H1 (cell line): ENCODE measurements at regions not wholly inside any gene's neighbourhood (a gene's known extent, or its start where the extent isn't known, plus 50 kb on each side); places are given as distances from the start of the nearest gene placed in this dataset.

Experiments
- CTCF ChIA-PET: fragments of 300-600 bp; sonication (Branson Sonifier 250); formaldehyde crosslinking; loops from one replicate; lab custom pipeline; 2021; ENCODE audit not compliant: partially characterized antibody; lab: Charles Lee
- POLR2A ChIA-PET: fragments of 300-600 bp; sonication (Branson Sonifier 250); formaldehyde crosslinking; loops from one replicate; lab custom pipeline; 2021; ENCODE audit warnings: inconsistent platforms; ENCODE audit not compliant: partially characterized antibody; lab: Charles Lee
- DNase-seq, 2 experiments: peaks; one replicate each; pipeline versions ENCODE4 v3.0.0 to v3.0.0-alpha.2; 2010 to 2022; ENCODE audit warnings: low spot score in 2 of 2, low read depth in 1 of 2, mixed read lengths in 1 of 2
- FAIRE-seq: peaks from 2 replicates; lab custom pipeline; 2011; peaks lifted over from hg19 to GRCh38; lab: Jason Lieb, UNC
- H2AFZ ChIP-seq: 2 replicates; pipeline ENCODE4 v1.8.1; 2012; ENCODE audit warnings: low read length, inconsistent platforms
- H2AK5ac ChIP-seq: 2 replicates; pipeline ENCODE4 v1.6.1; 2013; ENCODE audit warnings: low read depth, low read length
- H2BK120ac ChIP-seq: replicated peaks from 2 replicates; pipeline ENCODE3; 2013; ENCODE audit warnings: low read depth, low read length, inconsistent platforms
- H2BK12ac ChIP-seq: 2 replicates; pipeline ENCODE4 v1.6.1; 2013; ENCODE audit warnings: low read depth, low read length
- H2BK15ac ChIP-seq: 2 replicates; pipeline ENCODE4 v1.6.1; 2013; ENCODE audit warnings: low read length
- H2BK20ac ChIP-seq: 2 replicates; pipeline ENCODE4 v1.6.1; 2013; ENCODE audit warnings: low read length
- H2BK5ac ChIP-seq: 2 replicates; pipeline ENCODE4 v1.6.1; 2013; ENCODE audit warnings: low read depth, low read length
- H3K14ac ChIP-seq: 2 replicates; pipeline ENCODE4 v1.6.1; 2013; ENCODE audit warnings: inconsistent platforms; ENCODE audit not compliant: insufficient read length
- H3K18ac ChIP-seq: 2 replicates; pipeline ENCODE4 v1.6.1; 2013; ENCODE audit warnings: low read length; ENCODE audit errors: extremely low read depth
- H3K23ac ChIP-seq: 2 replicates; pipeline ENCODE4 v1.6.1; 2013; ENCODE audit warnings: inconsistent platforms; ENCODE audit not compliant: insufficient read length
- H3K23me2 ChIP-seq: 2 replicates; pipeline ENCODE4 v1.6.1; 2013; ENCODE audit warnings: low read depth, low read length
- H3K27ac ChIP-seq: 2 replicates; pipeline ENCODE4 v1.6.1; 2011; ENCODE audit warnings: low read depth, low read length, inconsistent platforms
- H3K27me3 ChIP-seq, 4 experiments: replicated peaks in 1 of 4; 1 replicate in 1 of 4; 2 replicates in 3 of 4; pipeline versions ENCODE4 v1.6.1 to v1.8.1; 2011 to 2013; ENCODE audit warnings: low read length in 3 of 4, mild to moderate bottlenecking in 3 of 4, inconsistent platforms in 2 of 4, mixed read lengths in 2 of 4, moderate library complexity in 1 of 4; ENCODE audit not compliant: control insufficient read depth in 3 of 4, insufficient read depth in 3 of 4; ENCODE audit errors: extremely low read depth in 1 of 4
- H3K36me3 ChIP-seq, 4 experiments: 2 replicates each; pipeline versions ENCODE4 v1.6.1 to v1.8.1; 2011 to 2013; ENCODE audit warnings: mild to moderate bottlenecking in 4 of 4, low read length in 3 of 4, moderate library complexity in 2 of 4, control low read depth in 1 of 4, inconsistent platforms in 1 of 4; ENCODE audit not compliant: insufficient read depth in 4 of 4, control insufficient read depth in 2 of 4
- H3K4ac ChIP-seq: replicated peaks from 2 replicates; pipeline ENCODE3; 2013; ENCODE audit warnings: low read length, low read depth, mixed read lengths, inconsistent platforms; ENCODE audit not compliant: insufficient read length
- H3K4me1 ChIP-seq, 4 experiments: replicated peaks in 1 of 4; 1 replicate in 1 of 4; 2 replicates in 3 of 4; pipeline versions ENCODE4 v1.6.1 to v1.8.1; 2011 to 2013; ENCODE audit warnings: low read length in 3 of 4, inconsistent platforms in 2 of 4, mixed read lengths in 1 of 4; ENCODE audit not compliant: insufficient read depth in 4 of 4, control insufficient read depth in 3 of 4
- H3K4me2 ChIP-seq, 2 experiments: 2 replicates each; pipeline versions ENCODE4 v1.6.1 to v1.8.1; 2011 to 2013; ENCODE audit warnings: low read depth in 2 of 2, low read length in 2 of 2, control low read depth in 1 of 2, inconsistent platforms in 1 of 2, mild to moderate bottlenecking in 1 of 2; ENCODE audit not compliant: insufficient read depth in 1 of 2
- H3K4me3 ChIP-seq, 4 experiments: fragments of 200-600, 300-600 bp in 1 of 4; sonication (generic), shearing (Covaris generic), sonication (Bioruptor Twin) in 1 of 4; 2 replicates each; pipeline versions ENCODE4 v1.5.1 to v1.8.1; 2011 to 2016; ENCODE audit warnings: low read length in 4 of 4, low read depth in 3 of 4, control low read depth in 2 of 4, inconsistent platforms in 2 of 4, mild to moderate bottlenecking in 2 of 4, mixed read lengths in 1 of 4, moderate library complexity in 1 of 4; ENCODE audit not compliant: insufficient read depth in 2 of 4; ENCODE audit errors: extremely low read depth in 1 of 4
- H3K56ac ChIP-seq: replicated peaks from 2 replicates; pipeline ENCODE3; 2013; ENCODE audit warnings: low read depth, mild to moderate bottlenecking, mixed read lengths, low read length, inconsistent platforms; ENCODE audit not compliant: insufficient read length
- H3K79me1 ChIP-seq: 2 replicates; pipeline ENCODE4 v1.6.1; 2013; ENCODE audit warnings: low read depth, low read length, control low read depth
- H3K79me2 ChIP-seq, 2 experiments: 2 replicates each; pipeline versions ENCODE4 v1.6.1 to v1.8.1; 2012 to 2013; ENCODE audit warnings: low read length in 2 of 2, mild to moderate bottlenecking in 2 of 2, inconsistent platforms in 1 of 2; ENCODE audit not compliant: insufficient read depth in 2 of 2, control insufficient read depth in 1 of 2
- H3K9ac ChIP-seq, 4 experiments: replicated peaks in 1 of 4; 1 replicate in 1 of 4; 2 replicates in 3 of 4; pipeline versions ENCODE4 v1.6.1 to v1.8.1; 2011 to 2013; ENCODE audit warnings: low read depth in 3 of 4, low read length in 3 of 4, control low read depth in 2 of 4, mild to moderate bottlenecking in 2 of 4, moderate library complexity in 2 of 4, inconsistent platforms in 1 of 4; ENCODE audit errors: extremely low read depth in 1 of 4
- H3K9me3 ChIP-seq, 2 experiments: 2 replicates each; pipeline versions ENCODE4 v1.6.1 to v1.8.1; 2012 to 2013; ENCODE audit warnings: mild to moderate bottlenecking in 2 of 2, moderate library complexity in 2 of 2, control low read depth in 1 of 2, inconsistent platforms in 1 of 2, low read depth in 1 of 2, low read length in 1 of 2, mixed read lengths in 1 of 2; ENCODE audit not compliant: insufficient read depth in 2 of 2
- H4K20me1 ChIP-seq, 2 experiments: replicated peaks in 1 of 2; 2 replicates each; pipeline versions ENCODE3 to v1.8.1; 2011 to 2013; ENCODE audit warnings: inconsistent platforms in 2 of 2, low read length in 2 of 2, mild to moderate bottlenecking in 1 of 2; ENCODE audit not compliant: insufficient read depth in 2 of 2, control insufficient read depth in 1 of 2
- H4K5ac ChIP-seq: 2 replicates; pipeline ENCODE4 v1.6.1; 2013; ENCODE audit warnings: low read length, low read depth, mixed read lengths, inconsistent platforms; ENCODE audit not compliant: insufficient read length
- H4K8ac ChIP-seq: 2 replicates; pipeline ENCODE4 v1.8.0; 2013; ENCODE audit warnings: mild to moderate bottlenecking, moderate library complexity, low read length, inconsistent platforms; ENCODE audit not compliant: insufficient read depth; ENCODE audit errors: extremely low read depth
- H4K91ac ChIP-seq: replicated peaks from 2 replicates; pipeline ENCODE3; 2013; ENCODE audit warnings: low read length, mixed read lengths, inconsistent platforms; ENCODE audit not compliant: insufficient read length
- BRCA1 ChIP-seq: IDR thresholded peaks from 2 replicates; pipeline ENCODE4 v1.6.1; 2012; ENCODE audit warnings: low read depth, low read length, improper control_type of control experiment
- EGR1 ChIP-seq: IDR thresholded peaks from 2 replicates; pipeline ENCODE4 v1.6.1; 2011; ENCODE audit warnings: low read depth, low read length, borderline replicate concordance
- MAX ChIP-seq: IDR thresholded peaks from 2 replicates; pipeline ENCODE4 v1.6.1; 2012; ENCODE audit warnings: inconsistent platforms
- POLR2AphosphoS5 ChIP-seq: IDR thresholded peaks from 2 replicates; pipeline ENCODE4 v1.6.1; 2011; ENCODE audit warnings: low read depth, low read length
- SIN3A ChIP-seq, 2 experiments: IDR thresholded peaks in 1 of 2; conservative IDR thresholded peaks in 1 of 2; 2 replicates each; pipeline ENCODE4 v1.6.1; 2011 to 2012; ENCODE audit warnings: low read length in 2 of 2, improper control_type of control experiment in 1 of 2, low read depth in 1 of 2, mild to moderate bottlenecking in 1 of 2
- TEAD4 ChIP-seq: IDR thresholded peaks from 2 replicates; pipeline ENCODE4 v1.6.1; 2012; ENCODE audit warnings: low read depth, low read length, inconsistent platforms, mixed read lengths
- WGBS, 2 experiments: shearing (Covaris generic) in 1 of 2; methylation state at CpG; one replicate each; pipeline versions ENCODE4 v1.1.6 to v1.1.7; 2013 to 2015; ENCODE audit warnings: low lambda C conversion rate in 2 of 2, mixed read lengths in 2 of 2, inconsistent platforms in 1 of 2, low coverage in 1 of 2, missing lambda C conversion rate in 1 of 2; ENCODE audit not compliant: insufficient replicate concordance in 2 of 2, insufficient coverage in 1 of 2, insufficient read length in 1 of 2; ENCODE audit errors: extremely low coverage in 1 of 2, missing lambda C conversion rate in 1 of 2; 5-methylcytosine and 5-hydroxymethylcytosine counted together

- no peak overlapping the region for H2AFZ ChIP-seq
- H4K5ac ChIP-seq: no peak overlapping the region
- TF ChIP-seq MAX (no peak), SIN3A (conservative IDR thresholded peaks at IDR 0.05 in 1 of 2, IDR thresholded peaks at IDR 0.05 in 1 of 2; ENCODE audit: low read depth in 1 of 2, low read length in 2 of 2) (no peak), POLR2AphosphoS5 (no peak), TEAD4 (no peak), BRCA1 (no peak), EGR1 (no peak)
- TF ChIP-seq, all 59 proteins: peak for 0
- Histone ChIP-seq H3K9me3 (no peaks in the 10 kb centered on the region), H3K27ac (no peak overlapping the region), H2AK5ac (no peak overlapping the region), H2BK120ac (no peak overlapping the region), H3K4me3 (no peak overlapping the region), H3K23ac (no peak overlapping the region), H2BK5ac (no peak overlapping the region), H3K27me3 (no peaks in the 10 kb centered on the region), H3K4me2 (no peak overlapping the region), H3K4ac (no peak overlapping the region), H3K79me1 (no peaks in the 10 kb centered on the region), H2BK20ac (no peak overlapping the region), H3K14ac (no peak overlapping the region), H4K8ac (no peak overlapping the region), H3K23me2 (no peaks in the 10 kb centered on the region; the same call in 1 of the 2 replicates), H3K4me1 (peaks cover 4 to 12% (median 6%) of the 10 kb centered on the region in 4 experiments; a peak in 6 of 7 replicates), H3K18ac (no peak overlapping the region), H2BK15ac (no peak overlapping the region), H3K9ac (no peak overlapping the region), H2BK12ac (no peak overlapping the region), H3K79me2 (no peaks in the 10 kb centered on the region), H3K56ac (no peak overlapping the region), H4K20me1 (no peaks in the 10 kb centered on the region), H3K36me3 (no peaks in the 10 kb centered on the region), H4K91ac (no peak overlapping the region)
- FAIRE-seq: no peak
- no peak for DNase-seq
- POLR2A ChIA-PET: interaction anchor here (0.9 to 1.1 kb wide), 2 partner anchors 10 to 18 kb away, joined by 3 to 4 read pairs; no protein-coding TSS in a partner anchor
- WGBS, 2 experiments: 93% methylated on average over 2 of the region's 2 CpGs; no CpG with 5 or more reads in 1 of the 2 experiments
- CTCF ChIA-PET: interaction anchor here (0.6 to 1.2 kb wide), 3 partner anchors 13 to 230 kb away, joined by 3 to 4 read pairs (median 3); no protein-coding TSS in a partner anchor
Measured at GRCh38 chr15:69815793-69816192, 281.9 kb downstream of the TLE3 start.
